Astrocyte (in vitro differentiated cells and primary cell): ENCODE measurements at regions not wholly inside any gene's neighbourhood (a gene's known extent, or its start where the extent isn't known, plus 50 kb on each side); places are given as distances from the start of the nearest gene placed in this dataset.

ENCODE experiments used
- DNase-seq: peaks from one replicate; pipeline ENCODE4 v3.0.0-alpha.2; 2010; ENCODE audit warnings: low read depth
- FAIRE-seq: peaks from 2 replicates; lab custom pipeline; 2011; peaks lifted over from hg19 to GRCh38; lab: Jason Lieb, UNC
- H2AFZ ChIP-seq: 2 replicates; pipeline ENCODE4 v1.6.0; 2012; ENCODE audit warnings: low read depth, low read length, inconsistent platforms
- H3K27ac ChIP-seq: 2 replicates; pipeline ENCODE4 v1.5.1; 2011; ENCODE audit warnings: low read depth, low read length, inconsistent platforms
- H3K27me3 ChIP-seq: 2 replicates; pipeline ENCODE4 v1.6.0; 2011; ENCODE audit warnings: low read length, inconsistent platforms; ENCODE audit not compliant: insufficient read depth
- H3K36me3 ChIP-seq: 2 replicates; pipeline ENCODE4 v1.5.1; 2011; ENCODE audit warnings: low read length, inconsistent platforms; ENCODE audit not compliant: insufficient read depth
- H3K4me1 ChIP-seq: 2 replicates; pipeline ENCODE4 v1.5.1; 2011; ENCODE audit warnings: low read length, inconsistent platforms; ENCODE audit not compliant: insufficient read depth
- H3K4me2 ChIP-seq: 2 replicates; pipeline ENCODE4 v1.6.0; 2012; ENCODE audit warnings: low read length, inconsistent platforms
- H3K4me3 ChIP-seq: 2 replicates; pipeline ENCODE4 v1.5.1; 2011; ENCODE audit warnings: low read depth, mild to moderate bottlenecking, low read length, inconsistent platforms; ENCODE audit not compliant: insufficient read depth
- H3K79me2 ChIP-seq: 2 replicates; pipeline ENCODE4 v1.6.0; 2012; ENCODE audit warnings: mild to moderate bottlenecking, low read length, inconsistent platforms; ENCODE audit not compliant: insufficient read depth
- H3K9ac ChIP-seq: 2 replicates; pipeline ENCODE4 v1.6.0; 2012; ENCODE audit warnings: mild to moderate bottlenecking, low read length, inconsistent platforms
- H3K9me3 ChIP-seq: 2 replicates; pipeline ENCODE4 v1.5.1; 2012; ENCODE audit warnings: low read depth, mild to moderate bottlenecking, low read length, inconsistent platforms; ENCODE audit not compliant: insufficient read depth
- H4K20me1 ChIP-seq: 2 replicates; pipeline ENCODE4 v1.6.0; 2012; ENCODE audit warnings: low read length, inconsistent platforms; ENCODE audit not compliant: insufficient read depth
- H3K27ac Mint-ChIP-seq: one replicate; pipeline ENCODE4 v1.8.0; 2021; ENCODE audit warnings: mild to moderate bottlenecking, mixed read lengths; ENCODE audit not compliant: unreplicated experiment
- H3K27me3 Mint-ChIP-seq: one replicate; pipeline ENCODE4 v1.8.0; 2021; ENCODE audit warnings: low read depth, mixed read lengths; ENCODE audit not compliant: unreplicated experiment
- H3K36me3 Mint-ChIP-seq: one replicate; pipeline ENCODE4 v1.8.0; 2021; ENCODE audit warnings: low read depth, mixed read lengths; ENCODE audit not compliant: unreplicated experiment
- H3K4me1 Mint-ChIP-seq: one replicate; pipeline ENCODE4 v1.8.0; 2021; ENCODE audit warnings: low read depth, mixed read lengths; ENCODE audit not compliant: unreplicated experiment
- H3K4me3 Mint-ChIP-seq: one replicate; pipeline ENCODE4 v1.8.0; 2021; ENCODE audit warnings: mild to moderate bottlenecking, moderate library complexity, mixed read lengths; ENCODE audit not compliant: unreplicated experiment
- H3K9me3 Mint-ChIP-seq: one replicate; pipeline ENCODE4 v1.8.0; 2021; ENCODE audit warnings: mild to moderate bottlenecking, mixed read lengths; ENCODE audit not compliant: unreplicated experiment
- EZH2 ChIP-seq: IDR thresholded peaks from 2 replicates; pipeline ENCODE4 v1.6.1; 2012; ENCODE audit warnings: mild to moderate bottlenecking, low read length, inconsistent platforms; ENCODE audit not compliant: insufficient read depth
- TF ChIP-seq, protein P1 (sequence below): IDR thresholded peaks from 2 replicates; pipeline ENCODE4 v1.5.1; 2011; ENCODE audit warnings: low read depth, mild to moderate bottlenecking, inconsistent platforms, low read length, moderate library complexity; ENCODE audit not compliant: insufficient read depth

DNA sequence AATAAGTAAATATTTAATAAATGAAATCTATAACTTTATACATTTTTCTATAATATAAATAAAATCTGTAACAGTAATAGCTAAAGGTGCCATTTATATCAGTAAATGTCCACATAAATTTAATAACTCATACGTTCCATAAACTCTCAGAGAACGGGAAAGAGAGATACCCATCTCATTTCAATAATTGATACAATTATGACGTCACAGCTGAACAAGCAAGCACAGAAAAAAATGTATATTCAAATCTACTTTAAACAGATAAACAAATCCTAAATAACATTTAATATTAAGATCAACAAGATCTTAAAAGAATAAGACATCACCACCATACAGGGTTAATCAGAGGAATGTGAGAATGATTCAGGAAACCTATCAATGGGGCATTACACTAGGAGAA, 1136.5 kb downstream of the TBC1D22A start:
- no peak overlapping the region for H3K4me2 ChIP-seq
- H3K27me3 Mint-ChIP-seq = no peaks in the 10 kb centered on the region
- H3K4me1 ChIP-seq = no peaks in the 10 kb centered on the region
- no peaks in the 10 kb centered on the region for H3K79me2 ChIP-seq
- no peaks in the 10 kb centered on the region for H3K4me1 Mint-ChIP-seq
- no peaks in the 10 kb centered on the region for H3K36me3 ChIP-seq
- H3K27me3 ChIP-seq = no peaks in the 10 kb centered on the region
- H3K9ac ChIP-seq = no peak overlapping the region
- FAIRE-seq (no peak), DNase-seq (no peak)
- H3K9me3 Mint-ChIP-seq = no peaks in the 10 kb centered on the region
- no peak overlapping the region for H3K27ac ChIP-seq
- H3K4me3 Mint-ChIP-seq = no peak overlapping the region
- H4K20me1 ChIP-seq = no peaks in the 10 kb centered on the region
- TF ChIP-seq, protein P1, sequence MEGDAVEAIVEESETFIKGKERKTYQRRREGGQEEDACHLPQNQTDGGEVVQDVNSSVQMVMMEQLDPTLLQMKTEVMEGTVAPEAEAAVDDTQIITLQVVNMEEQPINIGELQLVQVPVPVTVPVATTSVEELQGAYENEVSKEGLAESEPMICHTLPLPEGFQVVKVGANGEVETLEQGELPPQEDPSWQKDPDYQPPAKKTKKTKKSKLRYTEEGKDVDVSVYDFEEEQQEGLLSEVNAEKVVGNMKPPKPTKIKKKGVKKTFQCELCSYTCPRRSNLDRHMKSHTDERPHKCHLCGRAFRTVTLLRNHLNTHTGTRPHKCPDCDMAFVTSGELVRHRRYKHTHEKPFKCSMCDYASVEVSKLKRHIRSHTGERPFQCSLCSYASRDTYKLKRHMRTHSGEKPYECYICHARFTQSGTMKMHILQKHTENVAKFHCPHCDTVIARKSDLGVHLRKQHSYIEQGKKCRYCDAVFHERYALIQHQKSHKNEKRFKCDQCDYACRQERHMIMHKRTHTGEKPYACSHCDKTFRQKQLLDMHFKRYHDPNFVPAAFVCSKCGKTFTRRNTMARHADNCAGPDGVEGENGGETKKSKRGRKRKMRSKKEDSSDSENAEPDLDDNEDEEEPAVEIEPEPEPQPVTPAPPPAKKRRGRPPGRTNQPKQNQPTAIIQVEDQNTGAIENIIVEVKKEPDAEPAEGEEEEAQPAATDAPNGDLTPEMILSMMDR = no peak
- no peak for TF ChIP-seq EZH2
- H3K4me3 ChIP-seq = no peak overlapping the region
- H3K9me3 ChIP-seq = peaks cover 3% of the 10 kb centered on the region
- no peak overlapping the region for H3K27ac Mint-ChIP-seq
- no peaks in the 10 kb centered on the region for H3K36me3 Mint-ChIP-seq
- H2AFZ ChIP-seq = no peak overlapping the region

GRCh38 chr22:47891609-47892008, 1129.2 kb downstream of the TBC1D22A start:
- Mint-ChIP-seq H3K27me3 (peaks cover 3% of the 10 kb centered on the region), H3K4me3 (no peak overlapping the region), H3K9me3 (no peaks in the 10 kb centered on the region), H3K27ac (no peak overlapping the region), H3K4me1 (no peaks in the 10 kb centered on the region), H3K36me3 (no peaks in the 10 kb centered on the region)
- Histone ChIP-seq H2AFZ (no peak overlapping the region), H3K27ac (no peak overlapping the region), H3K9me3 (peaks cover 7% of the 10 kb centered on the region), H3K4me2 (no peak overlapping the region), H4K20me1 (no peaks in the 10 kb centered on the region), H3K79me2 (no peaks in the 10 kb centered on the region), H3K27me3 (no peaks in the 10 kb centered on the region), H3K36me3 (no peaks in the 10 kb centered on the region), H3K4me1 (no peaks in the 10 kb centered on the region), H3K4me3 (no peak overlapping the region), H3K9ac (no peak overlapping the region)
- FAIRE-seq (no peak), DNase-seq (no peak)
- TF ChIP-seq, protein P1 = no peak
- TF ChIP-seq EZH2 = no peak

DNA sequence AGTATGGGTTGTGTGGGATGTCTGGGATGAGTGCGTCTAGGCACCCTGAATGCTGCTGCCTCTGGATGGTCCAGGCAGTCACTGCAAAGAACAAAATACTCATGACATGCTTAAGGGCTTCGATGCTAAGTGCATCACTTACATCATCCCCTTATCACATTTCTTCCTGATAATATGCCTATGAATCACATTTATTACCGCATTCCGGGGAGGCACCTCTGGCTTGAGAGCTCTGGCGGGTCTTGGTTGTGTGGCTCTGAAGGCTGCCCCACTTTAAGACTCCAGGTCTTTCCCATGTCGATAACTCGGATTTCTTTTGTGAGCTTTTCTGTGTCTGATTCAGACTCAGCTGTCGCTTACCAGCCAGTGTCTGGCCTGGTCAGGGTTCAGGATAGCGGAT, 1126.4 kb downstream of the TBC1D22A start:
- Mint-ChIP-seq H3K4me3 (no peak overlapping the region), H3K4me1 (no peaks in the 10 kb centered on the region), H3K36me3 (no peaks in the 10 kb centered on the region), H3K27ac (no peak overlapping the region), H3K27me3 (peaks cover 15% of the 10 kb centered on the region), H3K9me3 (peaks cover 3% of the 10 kb centered on the region)
- Histone ChIP-seq H3K4me3 (no peak overlapping the region), H3K9me3 (peaks cover 10% of the 10 kb centered on the region), H3K79me2 (no peaks in the 10 kb centered on the region), H3K9ac (no peak overlapping the region), H2AFZ (no peak overlapping the region), H3K4me2 (no peak overlapping the region), H3K4me1 (no peaks in the 10 kb centered on the region), H3K27me3 (no peaks in the 10 kb centered on the region), H4K20me1 (no peaks in the 10 kb centered on the region), H3K27ac (no peak overlapping the region), H3K36me3 (no peaks in the 10 kb centered on the region)
- DNase-seq (no peak), FAIRE-seq (no peak)
- no peak for TF ChIP-seq EZH2
- TF ChIP-seq, protein P1 = no peak
